IMR-90 (cell line): ENCODE measurements at regions not wholly inside any gene's neighbourhood (a gene's known extent, or its start where the extent isn't known, plus 50 kb on each side); places are given as distances from the start of the nearest gene placed in this dataset.

Experiments used
- ATAC-seq: fragments of 200-7000 bp; cut with Tn5 transposase; 2 replicates; pipeline ENCODE4 v1.9.1; 2020; ENCODE audit warnings: low read depth, mild to moderate bottlenecking, moderate library complexity
- BruUV-seq: library from RNA; stranded (reverse); fragments of 400-500 nt; replicated peaks from 2 replicates; lab custom pipeline; 2021; lab: Mats Ljungman, UMichigan
- CTCF ChIA-PET: fragments of 300-600 bp; formaldehyde crosslinking; extraction: SDS; loops from one replicate; lab custom pipeline; 2021; ENCODE audit warnings: antibody characterized with exemption; lab: Yijun Ruan, JAX
- POLR2A ChIA-PET: fragments of 300-600 bp; sonication (Branson Sonifier 250); formaldehyde crosslinking; loops from one replicate; lab custom pipeline; 2022; ENCODE audit warnings: antibody characterized with exemption; ENCODE audit not compliant: unreplicated experiment; lab: Charles Lee
- DNase-seq: peaks from one replicate; pipeline ENCODE4 v3.0.0; 2013
- H2AFZ ChIP-seq: replicated peaks from 2 replicates; pipeline ENCODE3; 2013; ENCODE audit warnings: low read length, mild to moderate bottlenecking; ENCODE audit not compliant: poor library complexity
- H2AK5ac ChIP-seq: 2 replicates; pipeline ENCODE4 v1.6.1; 2013; ENCODE audit warnings: low read depth, low read length, inconsistent platforms
- H2AK9ac ChIP-seq: replicated peaks from 2 replicates; pipeline ENCODE3; 2013; ENCODE audit warnings: mild to moderate bottlenecking, low read depth, low read length, moderate library complexity; ENCODE audit not compliant: poor library complexity
- H2BK120ac ChIP-seq: 2 replicates; pipeline ENCODE4 v1.6.1; 2013; ENCODE audit warnings: low read depth, low read length, inconsistent platforms
- H2BK15ac ChIP-seq: 3 replicates; pipeline ENCODE4 v1.6.1; 2013; ENCODE audit warnings: low read depth, low read length, inconsistent platforms
- H2BK20ac ChIP-seq: 2 replicates; pipeline ENCODE4 v1.6.1; 2013; ENCODE audit warnings: low read depth, mild to moderate bottlenecking, inconsistent platforms, low read length, moderate library complexity
- H2BK5ac ChIP-seq: 2 replicates; pipeline ENCODE4 v1.6.1; 2013; ENCODE audit warnings: mild to moderate bottlenecking, low read depth, low read length, inconsistent platforms; ENCODE audit not compliant: poor library complexity, severe bottlenecking
- H3K14ac ChIP-seq: replicated peaks from 2 replicates; pipeline ENCODE4 v1.6.1; 2013; ENCODE audit warnings: low read depth, low read length, inconsistent platforms
- H3K18ac ChIP-seq: 2 replicates; pipeline ENCODE4 v1.6.1; 2013; ENCODE audit warnings: low read depth, low read length, control low read depth
- H3K23ac ChIP-seq: 2 replicates; pipeline ENCODE4 v1.6.1; 2013; ENCODE audit warnings: low read depth, low read length, inconsistent platforms
- H3K27ac ChIP-seq: 2 replicates; pipeline ENCODE4 v1.5.1; 2013; ENCODE audit warnings: mild to moderate bottlenecking, control low read depth, low read length; ENCODE audit not compliant: insufficient read depth
- H3K27me3 ChIP-seq: 2 replicates; pipeline ENCODE4 v1.6.1; 2013; ENCODE audit warnings: low read length; ENCODE audit not compliant: control insufficient read depth, insufficient read depth
- H3K36me3 ChIP-seq: 2 replicates; pipeline ENCODE4 v1.6.1; 2013; ENCODE audit warnings: low read length, mixed read lengths; ENCODE audit not compliant: control insufficient read depth, insufficient read depth
- H3K4ac ChIP-seq: 2 replicates; pipeline ENCODE4 v1.6.1; 2013; ENCODE audit warnings: low read depth, low read length, inconsistent platforms
- H3K4me1 ChIP-seq: 2 replicates; pipeline ENCODE4 v1.6.1; 2013; ENCODE audit warnings: low read length, mixed read lengths; ENCODE audit not compliant: control insufficient read depth, insufficient read depth
- H3K4me2 ChIP-seq: 2 replicates; pipeline ENCODE4 v1.6.1; 2013; ENCODE audit warnings: low read depth, mild to moderate bottlenecking, control low read depth, low read length, moderate library complexity
- H3K4me3 ChIP-seq: 2 replicates; pipeline ENCODE4 v1.5.1; 2013; ENCODE audit warnings: low read depth, mild to moderate bottlenecking, control low read depth, low read length, moderate library complexity; ENCODE audit not compliant: insufficient read depth
- H3K56ac ChIP-seq: 2 replicates; pipeline ENCODE4 v1.6.1; 2013; ENCODE audit warnings: low read length, inconsistent platforms; ENCODE audit not compliant: insufficient read depth; ENCODE audit errors: extremely low read depth
- H3K79me1 ChIP-seq, 2 experiments: 2 replicates each; pipeline ENCODE4 v1.6.1; 2013; ENCODE audit warnings: low read length in 2 of 2, inconsistent platforms in 1 of 2, low read depth in 1 of 2
- H3K9ac ChIP-seq: 2 replicates; pipeline ENCODE4 v1.6.1; 2013; ENCODE audit warnings: low read depth, low read length, control low read depth
- H3K9me1 ChIP-seq: 2 replicates; pipeline ENCODE4 v1.6.1; 2013; ENCODE audit warnings: low read length, inconsistent platforms; ENCODE audit not compliant: insufficient read depth
- H3K9me3 ChIP-seq: 2 replicates; pipeline ENCODE4 v1.6.1; 2013; ENCODE audit warnings: low read length; ENCODE audit not compliant: control insufficient read depth, insufficient read depth
- H4K20me1 ChIP-seq: 2 replicates; pipeline ENCODE4 v1.6.1; 2013; ENCODE audit warnings: low read length, inconsistent platforms; ENCODE audit not compliant: insufficient read depth
- H4K5ac ChIP-seq: 2 replicates; pipeline ENCODE4 v1.6.1; 2013; ENCODE audit warnings: mild to moderate bottlenecking, low read depth, low read length, control low read depth
- H4K8ac ChIP-seq, 2 experiments: 2 replicates each; pipeline ENCODE4 v1.6.1; 2013; ENCODE audit warnings: low read depth in 2 of 2, low read length in 2 of 2, control low read depth in 1 of 2, inconsistent platforms in 1 of 2
- H4K91ac ChIP-seq: 2 replicates; pipeline ENCODE4 v1.6.1; 2013; ENCODE audit warnings: low read depth, low read length, inconsistent platforms; ENCODE audit not compliant: insufficient read depth
- FOS ChIP-seq: fragments of 150-350 bp; IDR thresholded peaks from 2 replicates; pipeline ENCODE4 v1.6.1; 2016; ENCODE audit warnings: low read depth, low read length
- RFX5 ChIP-seq: IDR thresholded peaks from 2 replicates; pipeline ENCODE4 v1.8.0; 2012; ENCODE audit warnings: low read depth, mild to moderate bottlenecking, low read length, moderate library complexity
- WGBS, 2 experiments: methylation state at CpG; one replicate each; pipeline versions ENCODE4 v1.1.5 to v1.1.7; 2013; ENCODE audit warnings: missing lambda C conversion rate in 2 of 2; ENCODE audit not compliant: insufficient read length in 1 of 2; ENCODE audit errors: extremely low coverage in 2 of 2; 5-methylcytosine and 5-hydroxymethylcytosine counted together
- dilution Hi-C: fragments of 300-500 bp; cut with HindIII; formaldehyde crosslinking; loops from one replicate; pipeline ENCODE4 v1.14.3; 2018; ENCODE audit warnings: low sequenced_read_pairs; ENCODE audit not compliant: unreplicated experiment
- in situ Hi-C: fragments of 300-500 bp; cut with MboI; formaldehyde crosslinking; loops from 3 replicates; pipeline ENCODE4 v1.14.3; 2019; ENCODE audit warnings: low sequenced_read_pairs, inconsistent platforms, mixed read lengths
- intact Hi-C: fragments of 100-400 bp; cut with micrococcal nuclease; formaldehyde crosslinking; loops from 2 replicates; pipeline ENCODE4 v1.10.0; 2022
- TF ChIP-seq, protein P1 (sequence below): conservative IDR thresholded peaks from 2 replicates; pipeline ENCODE4 v1.5.1; 2012; ENCODE audit warnings: mild to moderate bottlenecking, low read depth, low read length, improper control_type of control experiment

DNA sequence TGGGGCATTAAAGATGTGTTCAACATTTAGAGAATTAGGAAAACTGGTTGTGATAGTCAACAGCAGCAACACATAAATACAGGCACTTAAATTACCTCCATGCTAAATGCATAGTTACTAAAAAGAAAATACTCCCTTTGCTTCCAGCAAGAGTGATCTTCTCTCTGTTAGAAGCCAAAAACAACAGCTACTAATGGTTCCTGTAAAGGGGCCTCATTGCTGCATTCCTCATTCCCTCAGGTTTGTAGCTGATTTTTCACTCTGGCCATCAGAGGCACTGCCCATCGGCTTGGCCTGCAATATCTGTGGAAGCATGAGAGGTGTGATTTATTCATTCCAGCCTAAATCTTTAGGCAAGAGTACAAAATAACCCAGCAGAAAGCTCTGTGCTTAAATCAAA lies 466.0 kb upstream of the ADAMTS16 start:
- CTCF ChIA-PET: no interaction called here
- TF ChIP-seq RFX5 (no peak), FOS (no peak)
- TF ChIP-seq, protein P1, sequence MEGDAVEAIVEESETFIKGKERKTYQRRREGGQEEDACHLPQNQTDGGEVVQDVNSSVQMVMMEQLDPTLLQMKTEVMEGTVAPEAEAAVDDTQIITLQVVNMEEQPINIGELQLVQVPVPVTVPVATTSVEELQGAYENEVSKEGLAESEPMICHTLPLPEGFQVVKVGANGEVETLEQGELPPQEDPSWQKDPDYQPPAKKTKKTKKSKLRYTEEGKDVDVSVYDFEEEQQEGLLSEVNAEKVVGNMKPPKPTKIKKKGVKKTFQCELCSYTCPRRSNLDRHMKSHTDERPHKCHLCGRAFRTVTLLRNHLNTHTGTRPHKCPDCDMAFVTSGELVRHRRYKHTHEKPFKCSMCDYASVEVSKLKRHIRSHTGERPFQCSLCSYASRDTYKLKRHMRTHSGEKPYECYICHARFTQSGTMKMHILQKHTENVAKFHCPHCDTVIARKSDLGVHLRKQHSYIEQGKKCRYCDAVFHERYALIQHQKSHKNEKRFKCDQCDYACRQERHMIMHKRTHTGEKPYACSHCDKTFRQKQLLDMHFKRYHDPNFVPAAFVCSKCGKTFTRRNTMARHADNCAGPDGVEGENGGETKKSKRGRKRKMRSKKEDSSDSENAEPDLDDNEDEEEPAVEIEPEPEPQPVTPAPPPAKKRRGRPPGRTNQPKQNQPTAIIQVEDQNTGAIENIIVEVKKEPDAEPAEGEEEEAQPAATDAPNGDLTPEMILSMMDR: no peak
- Histone ChIP-seq H3K23ac (no peak overlapping the region), H4K5ac (no peak overlapping the region), H3K27me3 (no peaks in the 10 kb centered on the region), H4K91ac (no peak overlapping the region), H2BK15ac (no peak overlapping the region), H3K4ac (no peak overlapping the region), H3K4me1 (no peaks in the 10 kb centered on the region), H2AFZ (no peak overlapping the region), H3K14ac (no peak overlapping the region), H3K56ac (no peak overlapping the region), H3K4me2 (no peak overlapping the region), H4K20me1 (no peaks in the 10 kb centered on the region), H3K4me3 (no peak overlapping the region), H2AK9ac (no peak overlapping the region), H3K9me3 (peaks cover 23% of the 10 kb centered on the region), H3K27ac (no peak overlapping the region), H3K9me1 (no peaks in the 10 kb centered on the region), H2BK5ac (no peak overlapping the region), H2BK20ac (no peak overlapping the region), H4K8ac (no peak overlapping the region), H3K36me3 (no peaks in the 10 kb centered on the region), H2AK5ac (no peak overlapping the region), H2BK120ac (no peak overlapping the region), H3K79me1 (no peaks in the 10 kb centered on the region), H3K18ac (no peak overlapping the region), H3K9ac (no peak overlapping the region)
- no CpG with 5 or more reads among the region's 1 CpG for WGBS, 2 experiments
- in situ Hi-C loops: no loop called here
- dilution Hi-C loops: no loop called here
- intact Hi-C loops: no loop called here
- POLR2A ChIA-PET: no interaction called here
- DNase-seq (no peak), ATAC-seq (no peak)
- no TSS peak for BruUV-seq
